K562 (cell line): ENCODE measurements at regions not wholly inside any gene's neighbourhood (a gene's known extent, or its start where the extent isn't known, plus 50 kb on each side); places are given as distances from the start of the nearest gene placed in this dataset.

ENCODE experiments used
- ATAC-seq: fragments of 200-7000 bp; cut with Tn5 transposase; 3 replicates; pipeline ENCODE4 v1.9.1; 2020; ENCODE audit warnings: moderate library complexity
- BruUV-seq: library from RNA; stranded (reverse); fragments of 400-500 nt; replicated peaks from 2 replicates; lab custom pipeline; 2021; lab: Mats Ljungman, UMichigan
- CTCF ChIA-PET: fragments of 300-600 bp; formaldehyde crosslinking; extraction: SDS; loops from one replicate; lab custom pipeline; 2021; ENCODE audit warnings: low intra/inter-chr PET ratio; lab: Yijun Ruan, JAX
- POLR2A ChIA-PET: fragments of 300-600, 350-650 bp; sonication (Branson Sonifier 250); formaldehyde crosslinking; extraction: SDS; loops from one replicate; lab custom pipeline; 2021; ENCODE audit warnings: antibody characterized with exemption, inconsistent platforms; lab: Yijun Ruan, JAX
- DNase-seq, 4 experiments: peaks; one replicate each; pipeline versions ENCODE4 v3.0.0 to v3.0.0-alpha.2; 2011 to 2018; ENCODE audit warnings: low spot score in 3 of 4, mixed read lengths in 3 of 4; ENCODE audit errors: extremely low read depth in 1 of 4
- FAIRE-seq: peaks from 2 replicates; lab custom pipeline; 2011; peaks lifted over from hg19 to GRCh38; lab: Jason Lieb, UNC
- H2AFZ ChIP-seq: 2 replicates; pipeline ENCODE4 v1.6.0; 2011; ENCODE audit warnings: low read depth, low read length, control low read depth, inconsistent platforms
- H3K27ac ChIP-seq: fragments of 200-600 bp; 3 replicates; pipeline ENCODE4 v1.8.0; 2011; ENCODE audit warnings: low read depth, mild to moderate bottlenecking, control low read depth, inconsistent platforms, low read length, moderate library complexity, mixed read lengths; ENCODE audit errors: extremely low read depth
- H3K27me3 ChIP-seq, 2 experiments: fragments of 300-600 bp in 1 of 2; 2 replicates in 1 of 2; 3 replicates in 1 of 2; pipeline versions ENCODE4 v1.6.0 to v1.8.0; 2011; ENCODE audit warnings: inconsistent platforms in 2 of 2, low read length in 2 of 2, mild to moderate bottlenecking in 1 of 2, mixed read lengths in 1 of 2, moderate library complexity in 1 of 2; ENCODE audit not compliant: control insufficient read depth in 2 of 2, insufficient read depth in 2 of 2
- H3K36me3 ChIP-seq: fragments of 300-600 bp; 3 replicates; pipeline ENCODE4 v1.8.0; 2011; ENCODE audit warnings: mild to moderate bottlenecking, low read length, inconsistent platforms; ENCODE audit not compliant: control insufficient read depth, insufficient read depth
- H3K4me1 ChIP-seq, 2 experiments: fragments of 200-600 bp in 1 of 2; replicated peaks in 1 of 2; 2 replicates in 1 of 2; 3 replicates in 1 of 2; pipeline versions ENCODE4 v1.5.1 to v1.8.0; 2011; ENCODE audit warnings: inconsistent platforms in 2 of 2, low read length in 2 of 2, mild to moderate bottlenecking in 1 of 2, mixed read lengths in 1 of 2, moderate library complexity in 1 of 2; ENCODE audit not compliant: control insufficient read depth in 2 of 2, insufficient read depth in 2 of 2
- H3K4me2 ChIP-seq: 2 replicates; pipeline ENCODE4 v1.6.1; 2011; ENCODE audit warnings: low read length, control low read depth, inconsistent platforms, mixed read lengths; ENCODE audit not compliant: insufficient read depth
- H3K4me3 ChIP-seq: fragments of 200-600 bp; sonication (generic), shearing (Covaris generic); 2 replicates; pipeline ENCODE4 v1.5.1; 2016; ENCODE audit warnings: control low read depth, inconsistent platforms
- H3K79me2 ChIP-seq: fragments of 200-600 bp; 3 replicates; pipeline ENCODE4 v1.8.0; 2011; ENCODE audit warnings: low read length, inconsistent platforms; ENCODE audit not compliant: control insufficient read depth, insufficient read depth
- H3K9ac ChIP-seq, 2 experiments: 2 replicates each; pipeline versions ENCODE4 v1.6.0 to v1.6.1; 2011; ENCODE audit warnings: low read depth in 2 of 2, low read length in 2 of 2, control low read depth in 1 of 2, inconsistent platforms in 1 of 2, mild to moderate bottlenecking in 1 of 2, mixed read lengths in 1 of 2; ENCODE audit not compliant: insufficient read depth in 1 of 2
- H3K9me1 ChIP-seq: one replicate; pipeline ENCODE4 v1.6.0; 2011; ENCODE audit warnings: inconsistent platforms, mild to moderate bottlenecking, low read length, moderate library complexity; ENCODE audit not compliant: control insufficient read depth, insufficient read depth
- H3K9me3 ChIP-seq: replicated peaks from 2 replicates; pipeline ENCODE4 v1.5.1; 2011; ENCODE audit warnings: low read depth, low read length, inconsistent platforms; ENCODE audit not compliant: control insufficient read depth, insufficient read depth
- H4K20me1 ChIP-seq: replicated peaks from 2 replicates; pipeline ENCODE4 v1.6.1; 2011; ENCODE audit warnings: low read length, inconsistent platforms, mixed read lengths; ENCODE audit not compliant: control insufficient read depth, insufficient read depth
- NR2C1 ChIP-seq, 2 experiments: fragments of 450-650 bp; IDR thresholded peaks; 2 replicates each; pipeline ENCODE4 v1.6.1; 2017; ENCODE audit warnings: mild to moderate bottlenecking in 2 of 2, antibody characterized with exemption in 1 of 2, inconsistent platforms in 1 of 2, missing compliant biosample characterization in 1 of 2, missing genetic modification characterization in 1 of 2
- SMC3 ChIP-seq: conservative IDR thresholded peaks from 2 replicates; pipeline ENCODE4 v1.6.1; 2011; ENCODE audit warnings: low read depth, low read length, improper control_type of control experiment; ENCODE audit not compliant: insufficient read depth
- TAF1 ChIP-seq: IDR thresholded peaks from 2 replicates; pipeline ENCODE4 v1.6.1; 2011; ENCODE audit warnings: mild to moderate bottlenecking, low read length, moderate library complexity; ENCODE audit not compliant: insufficient read depth, control insufficient read depth, severe bottlenecking; ENCODE audit errors: extremely low read depth
- ZNF830 ChIP-seq: fragments of 250-450 bp; sonication (Bioruptor Pico); IDR thresholded peaks from 2 replicates; pipeline ENCODE4 v1.5.0; 2021; ENCODE audit warnings: mild to moderate bottlenecking
- WGBS: fragments of 100-300 bp; shearing (Covaris generic); methylation state at CpG from one replicate; pipeline ENCODE4 v1.1.6; 2016; ENCODE audit warnings: low coverage, mixed read lengths; ENCODE audit not compliant: insufficient coverage; ENCODE audit errors: missing lambda C conversion rate; 5-methylcytosine and 5-hydroxymethylcytosine counted together
- in situ Hi-C: fragments of 300-500 bp; cut with MboI; formaldehyde crosslinking; loops from 4 replicates; pipeline ENCODE4 v1.15.0; 2018; ENCODE audit warnings: inconsistent platforms, mixed read lengths
- intact Hi-C: fragments of 100-400 bp; cut with micrococcal nuclease; formaldehyde crosslinking; loops from 2 replicates; pipeline ENCODE4 v1.14.2; 2022
- TF ChIP-seq, protein P1 (sequence below): fragments of 200-400 bp; formaldehyde crosslinking; IDR thresholded peaks from 2 replicates; pipeline ENCODE4 v1.6.1; 2017; ENCODE audit warnings: mild to moderate bottlenecking, low read depth, low read length, moderate library complexity

DNA sequence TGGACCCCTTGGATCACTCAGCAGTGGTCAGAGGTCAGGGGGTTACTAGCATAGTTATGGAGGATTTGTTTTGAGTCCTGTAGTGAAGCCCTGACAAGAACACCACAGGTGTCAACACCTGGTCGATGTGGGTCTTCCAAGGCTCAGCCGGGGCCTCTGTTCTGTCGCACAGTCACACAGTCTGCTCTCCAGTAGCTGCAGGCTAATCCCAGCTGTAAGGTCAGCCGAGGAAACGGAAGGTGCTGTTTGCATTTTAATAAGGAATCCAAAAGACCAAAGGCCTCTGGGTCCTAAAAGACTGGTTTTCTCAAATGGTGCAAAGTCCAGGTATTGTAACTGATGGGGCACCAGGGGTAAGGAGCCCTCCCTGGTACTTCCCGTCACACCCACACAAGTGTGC is 71.7 kb downstream of the RPLP1 start:
- Histone ChIP-seq H3K4me3 (no peak overlapping the region), H3K9me1 (no peaks in the 10 kb centered on the region), H2AFZ (no peak overlapping the region), H3K4me1 (peaks cover 0 to 3% of the 10 kb centered on the region in 2 experiments; a peak in 1 of 5 replicates), H3K27me3 (peaks cover 9 to 32% of the 10 kb centered on the region in 2 experiments; a peak in 3 of 5 replicates), H3K4me2 (no peak overlapping the region), H4K20me1 (no peaks in the 10 kb centered on the region), H3K36me3 (no peaks in the 10 kb centered on the region), H3K79me2 (no peaks in the 10 kb centered on the region), H3K27ac (no peak overlapping the region), H3K9ac (no peak overlapping the region), H3K9me3 (no peaks in the 10 kb centered on the region)
- FAIRE-seq, result no peak
- no peak for DNase-seq
- intact Hi-C loops (no loop called here), in situ Hi-C loops (no loop called here)
- BruUV-seq, result no TSS peak
- ChIA-PET POLR2A (interaction anchor here (0.7 kb wide), 1 partner anchor 15 kb away, joined by 3 read pairs; no protein-coding TSS in a partner anchor), CTCF (no interaction called here)
- WGBS, result 1% methylated on average over 6 of the region's 6 CpGs
- no peak for ATAC-seq
- TF ChIP-seq TAF1 (no peak), ZNF830 (CRISPR knock-in tag) (no peak), SMC3 (no peak), NR2C1 (IDR thresholded peaks at IDR 0.05) (no peak), NR2C1 (tag; IDR thresholded peaks at IDR 0.05) (no peak)
- TF ChIP-seq, protein P1, sequence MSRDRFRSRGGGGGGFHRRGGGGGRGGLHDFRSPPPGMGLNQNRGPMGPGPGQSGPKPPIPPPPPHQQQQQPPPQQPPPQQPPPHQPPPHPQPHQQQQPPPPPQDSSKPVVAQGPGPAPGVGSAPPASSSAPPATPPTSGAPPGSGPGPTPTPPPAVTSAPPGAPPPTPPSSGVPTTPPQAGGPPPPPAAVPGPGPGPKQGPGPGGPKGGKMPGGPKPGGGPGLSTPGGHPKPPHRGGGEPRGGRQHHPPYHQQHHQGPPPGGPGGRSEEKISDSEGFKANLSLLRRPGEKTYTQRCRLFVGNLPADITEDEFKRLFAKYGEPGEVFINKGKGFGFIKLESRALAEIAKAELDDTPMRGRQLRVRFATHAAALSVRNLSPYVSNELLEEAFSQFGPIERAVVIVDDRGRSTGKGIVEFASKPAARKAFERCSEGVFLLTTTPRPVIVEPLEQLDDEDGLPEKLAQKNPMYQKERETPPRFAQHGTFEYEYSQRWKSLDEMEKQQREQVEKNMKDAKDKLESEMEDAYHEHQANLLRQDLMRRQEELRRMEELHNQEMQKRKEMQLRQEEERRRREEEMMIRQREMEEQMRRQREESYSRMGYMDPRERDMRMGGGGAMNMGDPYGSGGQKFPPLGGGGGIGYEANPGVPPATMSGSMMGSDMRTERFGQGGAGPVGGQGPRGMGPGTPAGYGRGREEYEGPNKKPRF, result no peak
